ENCODE measurements at regions not wholly inside any gene's neighbourhood (a gene's known extent, or its start where the extent isn't known, plus 50 kb on each side); places are given as distances from the start of the nearest gene placed in this dataset.

GRCh38 chr4:125101719-125102118, 213.0 kb upstream of the FAT4 start:
- TF ChIP-seq CTCF (IDR thresholded peaks at IDR 0.05) (no peak), POLR2A (IDR thresholded peaks at IDR 0.05) (no peak)

Measured in adrenal gland (tissue), 5 donors.